Activated T-helper 17 cell treated with anti-CD3 and anti-CD28 coated beads, Interleukin-2, amount 50 U/mL, for 72 hours (primary cell): ENCODE measurements at regions not wholly inside any gene's neighbourhood (a gene's known extent, or its start where the extent isn't known, plus 50 kb on each side); places are given as distances from the start of the nearest gene placed in this dataset.

ENCODE experiments used
- ATAC-seq: fragments of 150-1000 bp; cut with Tn5 transposase; replicated peaks from 2 replicates; pipeline ENCODE4 v1.10.0; 2021; ENCODE audit warnings: mild to moderate bottlenecking, moderate library complexity
- H3K27ac Mint-ChIP-seq: one replicate; pipeline ENCODE4 v1.8.0; 2022; ENCODE audit warnings: mixed read lengths
- H3K27me3 Mint-ChIP-seq: one replicate; pipeline ENCODE4 v1.8.0; 2022; ENCODE audit warnings: mixed read lengths
- H3K36me3 Mint-ChIP-seq: one replicate; pipeline ENCODE4 v1.8.0; 2022; ENCODE audit warnings: low read depth, mild to moderate bottlenecking, mixed read lengths
- H3K4me1 Mint-ChIP-seq: one replicate; pipeline ENCODE4 v1.8.0; 2022; ENCODE audit warnings: mixed read lengths
- H3K4me3 Mint-ChIP-seq: one replicate; pipeline ENCODE4 v1.8.0; 2022; ENCODE audit warnings: mild to moderate bottlenecking, mixed read lengths
- H3K9me3 Mint-ChIP-seq: one replicate; pipeline ENCODE4 v1.8.0; 2022; ENCODE audit warnings: mixed read lengths

GRCh38 chr5:106189121-106189809, 1481.5 kb downstream of the EFNA5 start:
- H3K27ac Mint-ChIP-seq, result no peak overlapping the region
- H3K4me1 Mint-ChIP-seq, result no peaks in the 10 kb centered on the region
- H3K36me3 Mint-ChIP-seq, result no peaks in the 10 kb centered on the region
- H3K9me3 Mint-ChIP-seq, result peaks cover 6% of the 10 kb centered on the region
- H3K27me3 Mint-ChIP-seq, result no peaks in the 10 kb centered on the region
- no peak overlapping the region for H3K4me3 Mint-ChIP-seq
- ATAC-seq, result no peak

- no peaks in the 10 kb centered on the region for H3K4me1 Mint-ChIP-seq
- H3K27me3 Mint-ChIP-seq, result no peaks in the 10 kb centered on the region
- no peaks in the 10 kb centered on the region for H3K36me3 Mint-ChIP-seq
- no peaks in the 10 kb centered on the region for H3K9me3 Mint-ChIP-seq
- no peak overlapping the region for H3K4me3 Mint-ChIP-seq
- no peak overlapping the region for H3K27ac Mint-ChIP-seq
- ATAC-seq, result no peak
Observed at GRCh38 chr5:106185661-106186081, 1485.1 kb downstream of the EFNA5 start.

- Mint-ChIP-seq H3K36me3 (no peaks in the 10 kb centered on the region), H3K4me1 (no peaks in the 10 kb centered on the region), H3K9me3 (peaks cover 24% of the 10 kb centered on the region), H3K27me3 (no peaks in the 10 kb centered on the region), H3K27ac (no peak overlapping the region), H3K4me3 (no peak overlapping the region)
- no peak for ATAC-seq
Observed at GRCh38 chr5:106174903-106175302, 1495.8 kb downstream of the EFNA5 start.

GRCh38 chr5:106172681-106173532, 1497.8 kb downstream of the EFNA5 start:
- peaks cover 24% of the 10 kb centered on the region for H3K9me3 Mint-ChIP-seq
- no peaks in the 10 kb centered on the region for H3K4me1 Mint-ChIP-seq
- no peak overlapping the region for H3K27ac Mint-ChIP-seq
- H3K36me3 Mint-ChIP-seq, result no peaks in the 10 kb centered on the region
- ATAC-seq, result no peak
- H3K27me3 Mint-ChIP-seq, result no peaks in the 10 kb centered on the region
- H3K4me3 Mint-ChIP-seq, result no peak overlapping the region

GRCh38 chr5:106171708-106172107, 1499.0 kb downstream of the EFNA5 start:
- Mint-ChIP-seq H3K4me3 (no peak overlapping the region), H3K36me3 (no peaks in the 10 kb centered on the region), H3K9me3 (peaks cover 20% of the 10 kb centered on the region), H3K4me1 (no peaks in the 10 kb centered on the region), H3K27me3 (no peaks in the 10 kb centered on the region), H3K27ac (no peak overlapping the region)
- ATAC-seq, result no peak

- Mint-ChIP-seq H3K9me3 (peaks cover 24% of the 10 kb centered on the region), H3K36me3 (no peaks in the 10 kb centered on the region), H3K27ac (no peak overlapping the region), H3K4me1 (no peaks in the 10 kb centered on the region), H3K27me3 (no peaks in the 10 kb centered on the region), H3K4me3 (no peak overlapping the region)
- ATAC-seq, result no peak
Observed at GRCh38 chr5:106171132-106171531, 1499.6 kb downstream of the EFNA5 start.

GRCh38 chr5:106167766-106168165, 1503.0 kb downstream of the EFNA5 start:
- H3K36me3 Mint-ChIP-seq, result no peaks in the 10 kb centered on the region
- no peak overlapping the region for H3K4me3 Mint-ChIP-seq
- H3K27ac Mint-ChIP-seq, result no peak overlapping the region
- no peak for ATAC-seq
- H3K27me3 Mint-ChIP-seq, result no peaks in the 10 kb centered on the region
- no peaks in the 10 kb centered on the region for H3K4me1 Mint-ChIP-seq
- H3K9me3 Mint-ChIP-seq, result peaks cover 11% of the 10 kb centered on the region

- Mint-ChIP-seq H3K27me3 (no peaks in the 10 kb centered on the region), H3K27ac (no peak overlapping the region), H3K36me3 (no peaks in the 10 kb centered on the region), H3K4me1 (no peaks in the 10 kb centered on the region), H3K4me3 (no peak overlapping the region), H3K9me3 (peaks cover 9% of the 10 kb centered on the region)
- no peak for ATAC-seq
Observed at GRCh38 chr5:106163233-106163632, 1507.5 kb downstream of the EFNA5 start.

GRCh38 chr5:106159616-106160015, 1511.1 kb downstream of the EFNA5 start:
- Mint-ChIP-seq H3K36me3 (no peaks in the 10 kb centered on the region), H3K27me3 (no peaks in the 10 kb centered on the region), H3K27ac (no peak overlapping the region), H3K4me1 (no peaks in the 10 kb centered on the region), H3K4me3 (no peak overlapping the region), H3K9me3 (peaks cover 5% of the 10 kb centered on the region)
- ATAC-seq, result no peak

- no peak for ATAC-seq
- Mint-ChIP-seq H3K9me3 (peaks cover 9% of the 10 kb centered on the region), H3K27ac (no peak overlapping the region), H3K36me3 (no peaks in the 10 kb centered on the region), H3K4me1 (no peaks in the 10 kb centered on the region), H3K4me3 (no peak overlapping the region), H3K27me3 (no peaks in the 10 kb centered on the region)
Observed at GRCh38 chr5:106154280-106154716, 1516.4 kb downstream of the EFNA5 start.

- no peaks in the 10 kb centered on the region for H3K36me3 Mint-ChIP-seq
- no peak overlapping the region for H3K4me3 Mint-ChIP-seq
- no peak overlapping the region for H3K27ac Mint-ChIP-seq
- no peaks in the 10 kb centered on the region for H3K27me3 Mint-ChIP-seq
- peaks cover 9% of the 10 kb centered on the region for H3K9me3 Mint-ChIP-seq
- no peak for ATAC-seq
- H3K4me1 Mint-ChIP-seq, result no peaks in the 10 kb centered on the region
Observed at GRCh38 chr5:106152569-106152968, 1518.2 kb downstream of the EFNA5 start.

- no peaks in the 10 kb centered on the region for H3K27me3 Mint-ChIP-seq
- H3K36me3 Mint-ChIP-seq, result no peaks in the 10 kb centered on the region
- H3K4me3 Mint-ChIP-seq, result no peak overlapping the region
- no peak for ATAC-seq
- H3K4me1 Mint-ChIP-seq, result no peaks in the 10 kb centered on the region
- H3K27ac Mint-ChIP-seq, result no peak overlapping the region
- peaks cover 11% of the 10 kb centered on the region for H3K9me3 Mint-ChIP-seq
Observed at GRCh38 chr5:106142116-106142515, 1528.6 kb downstream of the EFNA5 start.

- Mint-ChIP-seq H3K27me3 (no peaks in the 10 kb centered on the region), H3K9me3 (peaks cover 10% of the 10 kb centered on the region), H3K36me3 (no peaks in the 10 kb centered on the region), H3K4me3 (no peak overlapping the region), H3K4me1 (no peaks in the 10 kb centered on the region), H3K27ac (no peak overlapping the region)
- no peak for ATAC-seq
Observed at GRCh38 chr5:106140101-106140500, 1530.6 kb downstream of the EFNA5 start.

- Mint-ChIP-seq H3K4me3 (no peak overlapping the region), H3K9me3 (peaks cover 10% of the 10 kb centered on the region), H3K36me3 (no peaks in the 10 kb centered on the region), H3K4me1 (no peaks in the 10 kb centered on the region), H3K27ac (no peak overlapping the region), H3K27me3 (no peaks in the 10 kb centered on the region)
- no peak for ATAC-seq
Observed at GRCh38 chr5:106136061-106136460, 1534.7 kb downstream of the EFNA5 start.

GRCh38 chr5:106135473-106135872, 1535.3 kb downstream of the EFNA5 start:
- Mint-ChIP-seq H3K27me3 (no peaks in the 10 kb centered on the region), H3K4me1 (no peaks in the 10 kb centered on the region), H3K27ac (no peak overlapping the region), H3K9me3 (peaks cover 10% of the 10 kb centered on the region), H3K4me3 (no peak overlapping the region), H3K36me3 (no peaks in the 10 kb centered on the region)
- no peak for ATAC-seq
